ENCODE measurements at regions not wholly inside any gene's neighbourhood (a gene's known extent, or its start where the extent isn't known, plus 50 kb on each side); places are given as distances from the start of the nearest gene placed in this dataset.
A peak's percentile ranks its signal among the peaks of the same experiment; 100 is the strongest.
"Not testable (repeated sequence)": the region's sequence is repeated elsewhere in the genome, so short reads cannot be mapped to it uniquely, and the experiment has no call there.

DNA sequence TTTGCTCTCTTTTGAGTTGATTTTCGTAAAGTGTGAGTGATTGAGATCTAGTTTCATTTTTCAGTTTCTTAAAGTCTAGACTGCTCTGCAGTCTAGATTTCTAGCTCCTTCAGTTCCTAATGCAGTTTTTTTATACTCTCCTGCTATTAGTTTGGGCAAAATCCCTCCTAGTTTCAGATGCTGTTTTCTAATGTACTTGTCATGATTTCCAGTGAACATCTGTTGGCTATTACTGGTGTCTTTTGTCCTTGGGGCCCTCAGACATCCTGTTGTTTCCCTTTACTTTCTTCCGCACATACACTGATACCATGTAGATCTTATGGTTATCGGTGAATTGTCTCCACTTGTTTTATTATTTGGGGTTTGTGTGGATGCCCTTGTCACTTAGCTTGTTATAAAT lies 292.1 kb downstream of the TDRD3 start:
- no peak for DNase-seq (ENCODE audit: low spot score)

DNA sequence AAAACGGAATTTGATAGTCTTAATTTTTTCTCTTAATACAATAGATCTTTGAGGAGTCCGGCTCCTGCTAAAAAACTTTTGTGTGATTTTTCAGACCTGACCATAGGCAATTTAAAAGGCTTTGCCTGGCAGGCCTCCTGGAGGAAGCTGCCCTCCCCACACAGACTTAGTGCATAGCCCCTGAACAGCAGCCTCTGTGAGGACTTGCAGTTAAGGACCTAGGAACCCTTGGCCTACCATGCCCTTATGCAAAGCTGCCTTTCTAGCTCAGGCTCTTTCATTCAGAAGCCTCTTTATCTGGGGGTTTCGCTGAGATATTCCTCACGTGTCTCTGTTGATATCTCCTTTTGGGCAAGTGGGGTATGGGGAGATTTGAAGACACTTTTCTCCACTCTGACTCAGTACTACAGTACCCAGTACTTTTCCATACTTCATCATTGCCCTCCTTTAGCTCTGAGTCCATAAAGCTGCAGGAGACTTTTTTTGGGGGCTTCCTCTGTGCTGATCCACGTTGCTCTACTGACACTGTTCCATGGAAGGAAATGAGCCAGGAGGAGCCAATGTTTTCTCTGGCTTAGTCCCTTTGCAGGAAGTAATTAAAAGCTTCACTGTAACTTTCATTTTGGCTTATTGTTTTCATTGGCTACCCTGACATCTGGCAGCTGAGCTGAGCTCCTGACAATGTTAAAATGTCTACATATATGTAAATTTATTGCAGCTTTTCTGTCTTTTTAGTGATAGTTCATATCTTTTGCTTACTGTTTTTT lies 283.1 kb downstream of the TDRD3 start:
- DNase-seq (ENCODE audit: low spot score) = no peak

- DNase-seq (ENCODE audit: low spot score) = no peak
Measured at GRCh38 chr13:60679131-60679530, 282.1 kb downstream of the TDRD3 start.

DNA sequence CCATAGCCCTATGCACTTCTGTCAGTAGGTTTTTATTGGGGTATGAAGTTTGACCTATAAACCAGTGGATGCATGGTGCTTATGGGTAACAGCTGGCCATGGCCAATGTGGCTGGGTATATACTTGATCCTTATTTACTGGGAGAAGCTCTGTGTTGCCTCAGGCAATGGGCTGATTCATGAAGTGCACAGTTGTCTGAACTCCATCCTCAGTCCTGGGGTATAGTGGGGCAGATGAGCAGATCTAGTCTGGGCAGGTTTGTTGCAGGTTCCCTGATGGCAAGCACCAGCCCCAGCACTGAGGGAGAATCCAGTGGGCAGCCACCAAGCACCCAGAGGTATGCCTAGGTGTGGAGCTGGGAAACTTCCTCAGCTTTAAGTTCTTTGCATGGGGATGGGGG lies 274.4 kb downstream of the TDRD3 start:
- no peak for DNase-seq (ENCODE audit: low spot score)

DNA sequence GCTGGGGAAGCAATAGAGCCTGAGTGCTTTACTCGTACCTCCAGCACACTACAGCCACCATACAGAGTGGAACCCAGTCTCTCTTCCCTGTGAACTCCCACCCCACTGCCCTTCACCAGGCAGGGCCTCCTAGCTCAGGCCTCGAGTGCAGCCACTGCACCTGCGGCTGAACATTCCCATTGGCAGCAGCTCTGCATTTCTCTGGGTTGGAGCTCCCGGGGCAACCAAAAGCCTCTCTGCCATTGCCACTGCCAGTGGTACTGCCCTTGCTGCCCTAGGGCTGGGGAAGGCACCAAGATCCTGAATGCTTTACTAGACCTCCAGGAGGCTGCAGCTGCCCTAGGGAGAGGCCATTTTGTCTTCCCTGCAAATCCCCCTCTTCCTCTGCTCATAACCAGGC lies 266.8 kb downstream of the TDRD3 start:
- no peak for DNase-seq (ENCODE audit: low spot score)

- DNase-seq (ENCODE audit: low spot score) = no peak
Measured at GRCh38 chr13:60662595-60662994, 265.6 kb downstream of the TDRD3 start.

DNA sequence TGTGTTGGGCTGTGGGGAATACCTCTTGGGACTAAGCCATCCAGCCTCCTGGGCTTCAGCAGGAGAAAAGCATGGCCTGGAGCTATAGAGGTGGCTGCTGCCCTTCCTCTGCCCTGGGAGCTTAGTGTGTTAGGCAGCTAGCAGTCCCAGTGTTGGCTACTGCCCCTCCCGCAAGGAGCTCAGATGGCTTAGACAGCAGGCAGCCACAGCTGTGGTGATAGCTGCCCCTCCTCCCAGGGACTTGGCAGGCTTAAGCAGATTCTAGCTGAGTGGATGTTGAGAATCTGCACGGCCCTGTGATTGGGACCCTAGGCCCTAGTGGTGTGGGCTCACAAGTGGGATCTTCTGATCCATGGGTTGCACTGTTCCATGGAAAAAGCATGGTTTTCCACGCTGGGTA lies 264.5 kb downstream of the TDRD3 start:
- no peak for DNase-seq (ENCODE audit: low spot score)

- DNase-seq (ENCODE audit: low spot score) = not testable (repeated sequence)
Measured at GRCh38 chr13:60657586-60657985, 260.6 kb downstream of the TDRD3 start.

DNA sequence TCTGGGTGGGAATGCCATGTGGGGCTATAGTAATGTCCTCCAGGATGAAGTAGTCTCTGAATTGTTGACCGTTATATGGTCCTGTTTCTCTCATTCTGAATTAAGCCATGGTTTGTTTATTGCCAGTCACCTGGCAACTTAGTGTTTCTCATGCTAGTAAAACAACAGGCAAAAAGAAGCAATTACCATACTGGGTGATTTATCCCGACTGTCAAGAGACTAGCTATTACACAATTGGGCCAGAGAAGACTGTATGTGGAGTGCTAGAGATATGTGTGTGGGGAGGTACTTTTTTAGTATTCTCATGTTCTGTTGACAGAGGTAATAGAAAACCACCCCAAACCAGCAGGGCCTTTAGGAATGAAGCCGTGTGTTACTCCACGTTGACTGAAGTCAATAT lies 258.2 kb downstream of the TDRD3 start:
- DNase-seq (ENCODE audit: low spot score) = no peak

DNA sequence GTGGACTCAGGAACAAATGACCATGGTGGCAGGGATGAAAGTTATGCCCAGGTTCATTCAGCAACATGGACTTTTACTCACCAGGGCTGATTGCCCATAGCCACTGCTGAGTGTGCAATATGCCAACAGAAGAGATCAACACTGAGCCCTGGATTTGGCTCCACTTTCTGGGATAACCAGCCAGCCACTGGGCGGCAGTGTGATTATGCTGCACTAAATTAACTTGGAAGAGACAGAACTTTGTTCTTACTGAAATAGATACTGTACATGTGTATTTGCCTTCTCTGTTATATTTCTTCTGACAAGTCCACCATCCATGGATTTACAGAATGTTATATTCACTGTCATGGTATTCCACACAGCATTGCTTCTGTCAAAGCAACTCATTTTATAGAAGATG lies 257.4 kb downstream of the TDRD3 start:
- DNase-seq (ENCODE audit: low spot score) = peak; percentile 46

GRCh38 chr13:60647547-60647946 lies 250.5 kb downstream of the TDRD3 start:
- no peak for DNase-seq (ENCODE audit: low spot score)

DNA sequence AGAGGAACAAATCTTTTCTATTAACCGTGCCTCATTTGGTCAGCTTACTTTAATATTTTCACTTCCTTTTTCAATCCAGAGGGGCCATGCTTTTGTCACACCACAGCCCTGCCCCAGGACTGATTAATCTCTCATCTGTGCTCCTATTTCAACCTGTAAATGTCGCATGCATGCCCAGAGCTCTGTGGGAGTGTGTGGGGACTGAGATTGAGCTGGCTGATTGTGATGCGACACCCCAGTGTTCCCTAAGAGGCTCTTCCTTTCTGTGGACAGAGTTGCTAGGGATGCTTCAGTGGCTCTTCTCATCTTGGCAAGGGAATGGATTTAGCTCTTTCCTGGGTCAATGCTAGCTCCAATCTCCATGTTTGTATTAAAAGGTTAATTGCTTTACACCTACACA lies 249.6 kb downstream of the TDRD3 start:
- no peak for DNase-seq (ENCODE audit: low spot score)

GRCh38 chr13:60645676-60646075 lies 248.7 kb downstream of the TDRD3 start:
- DNase-seq (ENCODE audit: low spot score) = no peak

- DNase-seq (ENCODE audit: low spot score) = no peak
Measured at GRCh38 chr13:60642552-60642951, 245.5 kb downstream of the TDRD3 start.

GRCh38 chr13:60629158-60629557 lies 232.1 kb downstream of the TDRD3 start:
- no peak for DNase-seq (ENCODE audit: low spot score)

- peak; percentile 50 for DNase-seq (ENCODE audit: low spot score)
Measured at GRCh38 chr13:60627071-60627686, 230.2 kb downstream of the TDRD3 start.

All from RKO (cell line).